SU-DHL-6 (cell line): ENCODE measurements at regions not wholly inside any gene's neighbourhood (a gene's known extent, or its start where the extent isn't known, plus 50 kb on each side); places are given as distances from the start of the nearest gene placed in this dataset.

Source experiments
- H2AFZ ChIP-seq: fragments of 200-600 bp; sonication (generic); 2 replicates; pipeline ENCODE4 v1.6.1; 2014; ENCODE audit warnings: low read depth, mild to moderate bottlenecking, moderate library complexity, mixed read lengths, antibody characterized with exemption, low read length; ENCODE audit not compliant: severe bottlenecking
- H3F3A ChIP-seq: fragments of 200-600 bp; shearing (Covaris generic); 2 replicates; pipeline ENCODE4 v1.6.0; 2016; ENCODE audit warnings: antibody characterized with exemption, mild to moderate bottlenecking; ENCODE audit not compliant: insufficient read depth
- H3K27ac ChIP-seq: fragments of 200-600 bp; sonication (generic); 2 replicates; pipeline ENCODE4 v1.5.1; 2016; ENCODE audit warnings: low read depth, mild to moderate bottlenecking, low read length, moderate library complexity, mixed read lengths
- H3K27me3 ChIP-seq: fragments of 200-600 bp; sonication (generic), shearing (Covaris generic); 2 replicates; pipeline ENCODE4 v1.6.0; 2014; ENCODE audit warnings: mild to moderate bottlenecking, low read length
- H3K36me3 ChIP-seq: fragments of 200-600 bp; sonication (generic); 2 replicates; pipeline ENCODE4 v1.6.1; 2014; ENCODE audit warnings: mild to moderate bottlenecking, low read length, mixed read lengths
- H3K4me2 ChIP-seq: fragments of 300-600, 200-600 bp; shearing (Covaris generic), sonication (generic); 2 replicates; pipeline ENCODE4 v1.6.0; 2014; ENCODE audit warnings: low read length, low read depth, mild to moderate bottlenecking; ENCODE audit not compliant: poor library complexity, severe bottlenecking
- H3K4me3 ChIP-seq: fragments of 200-600 bp; sonication (generic); 2 replicates; pipeline ENCODE4 v1.5.1; 2014; ENCODE audit warnings: antibody characterized with exemption, low read length, mild to moderate bottlenecking, mixed read lengths; ENCODE audit not compliant: insufficient read depth, poor library complexity, severe bottlenecking
- H3K79me2 ChIP-seq: fragments of 200-600 bp; sonication (generic); 2 replicates; pipeline ENCODE4 v1.6.1; 2014; ENCODE audit warnings: mild to moderate bottlenecking, low read length, moderate library complexity; ENCODE audit not compliant: insufficient read depth
- H3K9ac ChIP-seq: fragments of 200-600 bp; sonication (generic); 2 replicates; pipeline ENCODE4 v1.7.0; 2014; ENCODE audit warnings: mild to moderate bottlenecking, low read length
- H3K9me2 ChIP-seq: fragments of 200-600 bp; sonication (generic); replicated peaks from 2 replicates; pipeline ENCODE4 v1.6.1; 2014; ENCODE audit warnings: low read length; ENCODE audit not compliant: insufficient read depth
- H3K9me3 ChIP-seq: fragments of 200-600 bp; sonication (generic); 2 replicates; pipeline ENCODE4 v1.6.1; 2014; ENCODE audit warnings: low read length, mixed read lengths; ENCODE audit not compliant: insufficient read depth
- H4K20me1 ChIP-seq: fragments of 200-600 bp; sonication (generic); 2 replicates; pipeline ENCODE4 v1.6.1; 2014; ENCODE audit warnings: low read depth, mild to moderate bottlenecking, antibody characterized with exemption, low read length, moderate library complexity, mixed read lengths
- EZH2phosphoT487 ChIP-seq: fragments of 200-600 bp; sonication (generic), shearing (Covaris generic); conservative IDR thresholded peaks from 2 replicates; pipeline ENCODE4 v1.6.1; 2018; ENCODE audit warnings: mild to moderate bottlenecking, antibody characterized with exemption, low read length, moderate library complexity, mixed read lengths
- TF ChIP-seq, protein P1 (sequence below): fragments of 200-600 bp; sonication (generic); IDR thresholded peaks from one replicate; pipeline ENCODE4 v1.5.1; 2017; ENCODE audit warnings: antibody characterized with exemption, mild to moderate bottlenecking, low read length, moderate library complexity; ENCODE audit not compliant: insufficient read depth, poor library complexity, severe bottlenecking

- H3K27me3 ChIP-seq: no peaks in the 10 kb centered on the region
- H3K27ac ChIP-seq: no peak overlapping the region
- no peaks in the 10 kb centered on the region for H3K79me2 ChIP-seq
- no peak overlapping the region for H3K4me2 ChIP-seq
- H3K9me2 ChIP-seq: no peaks in the 10 kb centered on the region
- no peak overlapping the region for H3K4me3 ChIP-seq
- no peak overlapping the region for H3K9ac ChIP-seq
- TF ChIP-seq EZH2phosphoT487: no peak
- TF ChIP-seq, protein P1, sequence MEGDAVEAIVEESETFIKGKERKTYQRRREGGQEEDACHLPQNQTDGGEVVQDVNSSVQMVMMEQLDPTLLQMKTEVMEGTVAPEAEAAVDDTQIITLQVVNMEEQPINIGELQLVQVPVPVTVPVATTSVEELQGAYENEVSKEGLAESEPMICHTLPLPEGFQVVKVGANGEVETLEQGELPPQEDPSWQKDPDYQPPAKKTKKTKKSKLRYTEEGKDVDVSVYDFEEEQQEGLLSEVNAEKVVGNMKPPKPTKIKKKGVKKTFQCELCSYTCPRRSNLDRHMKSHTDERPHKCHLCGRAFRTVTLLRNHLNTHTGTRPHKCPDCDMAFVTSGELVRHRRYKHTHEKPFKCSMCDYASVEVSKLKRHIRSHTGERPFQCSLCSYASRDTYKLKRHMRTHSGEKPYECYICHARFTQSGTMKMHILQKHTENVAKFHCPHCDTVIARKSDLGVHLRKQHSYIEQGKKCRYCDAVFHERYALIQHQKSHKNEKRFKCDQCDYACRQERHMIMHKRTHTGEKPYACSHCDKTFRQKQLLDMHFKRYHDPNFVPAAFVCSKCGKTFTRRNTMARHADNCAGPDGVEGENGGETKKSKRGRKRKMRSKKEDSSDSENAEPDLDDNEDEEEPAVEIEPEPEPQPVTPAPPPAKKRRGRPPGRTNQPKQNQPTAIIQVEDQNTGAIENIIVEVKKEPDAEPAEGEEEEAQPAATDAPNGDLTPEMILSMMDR: no peak
- no peaks in the 10 kb centered on the region for H3K36me3 ChIP-seq
- H3F3A ChIP-seq: no peaks in the 10 kb centered on the region
- no peak overlapping the region for H2AFZ ChIP-seq
- H4K20me1 ChIP-seq: no peaks in the 10 kb centered on the region
- 0 out of 2 replicates have a peak, but pooled peaks cover 3% of the 10 kb centered on the region for H3K9me3 ChIP-seq
Measured at GRCh38 chr1:188594542-188595235, 1765.9 kb downstream of the PLA2G4A start.

- Histone ChIP-seq H3K79me2 (no peaks in the 10 kb centered on the region), H3K9me3 (no peaks in the 10 kb centered on the region), H2AFZ (peak overlapping the region; percentile 57), H3K27ac (no peak overlapping the region), H3K27me3 (no peaks in the 10 kb centered on the region), H3K9ac (no peak overlapping the region), H3K36me3 (no peaks in the 10 kb centered on the region), H3K9me2 (no peaks in the 10 kb centered on the region), H4K20me1 (no peaks in the 10 kb centered on the region), H3K4me2 (no peak overlapping the region), H3K4me3 (no peak overlapping the region), H3F3A (no peaks in the 10 kb centered on the region)
- no peak for TF ChIP-seq EZH2phosphoT487
- TF ChIP-seq, protein P1: no peak
Measured at GRCh38 chr1:188599313-188599712, 1770.6 kb downstream of the PLA2G4A start.

GRCh38 chr1:188611432-188611831 is 1782.7 kb downstream of the PLA2G4A start:
- no peak overlapping the region for H3K4me3 ChIP-seq
- H3K9me3 ChIP-seq: peaks cover 4% of the 10 kb centered on the region; the same call in 1 of the 2 replicates
- no peak overlapping the region for H3K9ac ChIP-seq
- H3K9me2 ChIP-seq: no peaks in the 10 kb centered on the region
- no peaks in the 10 kb centered on the region for H4K20me1 ChIP-seq
- H3K79me2 ChIP-seq: no peaks in the 10 kb centered on the region
- H3K4me2 ChIP-seq: no peak overlapping the region
- no peak overlapping the region for H2AFZ ChIP-seq
- no peaks in the 10 kb centered on the region for H3F3A ChIP-seq
- no peaks in the 10 kb centered on the region for H3K36me3 ChIP-seq
- no peaks in the 10 kb centered on the region for H3K27me3 ChIP-seq
- no peak overlapping the region for H3K27ac ChIP-seq
- no peak for TF ChIP-seq EZH2phosphoT487
- TF ChIP-seq, protein P1: no peak
